SK-N-SH (cell line): ENCODE measurements at regions not wholly inside any gene's neighbourhood (a gene's known extent, or its start where the extent isn't known, plus 50 kb on each side); places are given as distances from the start of the nearest gene placed in this dataset.

Source experiments
- CTCF ChIP-seq: fragments of 200-600 bp; sonication (generic); IDR thresholded peaks from 2 replicates; pipeline ENCODE4 v1.6.1; 2017; ENCODE audit warnings: antibody characterized with exemption, mild to moderate bottlenecking, moderate library complexity
- FOXM1 ChIP-seq: IDR thresholded peaks from 2 replicates; pipeline ENCODE4 v1.4.0; 2012; ENCODE audit warnings: low read depth, mild to moderate bottlenecking
- GABPA ChIP-seq: IDR thresholded peaks from 2 replicates; pipeline ENCODE4 v1.4.0; 2012; ENCODE audit warnings: low read depth, mild to moderate bottlenecking
- POLR2AphosphoS5 ChIP-seq: IDR thresholded peaks from 2 replicates; pipeline ENCODE4 v1.6.1; 2012; ENCODE audit warnings: low read depth, low read length
- REST ChIP-seq: IDR thresholded peaks from 2 replicates; pipeline ENCODE4 v1.6.1; 2012; ENCODE audit warnings: mild to moderate bottlenecking, low read depth, low read length, moderate library complexity
- YY1 ChIP-seq: IDR thresholded peaks from 2 replicates; pipeline ENCODE4 v1.4.0; 2012; ENCODE audit warnings: low read depth, mild to moderate bottlenecking

- no peak for TF ChIP-seq CTCF
- no peak for TF ChIP-seq GABPA
- no peak for TF ChIP-seq POLR2AphosphoS5
- no peak for TF ChIP-seq FOXM1
- no peak for TF ChIP-seq REST
- TF ChIP-seq YY1, result no peak
Measured at GRCh38 chr12:27177706-27178105, 66.4 kb upstream of the STK38L start.
